ENCODE measurements at regions not wholly inside any gene's neighbourhood (a gene's known extent, or its start where the extent isn't known, plus 50 kb on each side); places are given as distances from the start of the nearest gene placed in this dataset.

DNA sequence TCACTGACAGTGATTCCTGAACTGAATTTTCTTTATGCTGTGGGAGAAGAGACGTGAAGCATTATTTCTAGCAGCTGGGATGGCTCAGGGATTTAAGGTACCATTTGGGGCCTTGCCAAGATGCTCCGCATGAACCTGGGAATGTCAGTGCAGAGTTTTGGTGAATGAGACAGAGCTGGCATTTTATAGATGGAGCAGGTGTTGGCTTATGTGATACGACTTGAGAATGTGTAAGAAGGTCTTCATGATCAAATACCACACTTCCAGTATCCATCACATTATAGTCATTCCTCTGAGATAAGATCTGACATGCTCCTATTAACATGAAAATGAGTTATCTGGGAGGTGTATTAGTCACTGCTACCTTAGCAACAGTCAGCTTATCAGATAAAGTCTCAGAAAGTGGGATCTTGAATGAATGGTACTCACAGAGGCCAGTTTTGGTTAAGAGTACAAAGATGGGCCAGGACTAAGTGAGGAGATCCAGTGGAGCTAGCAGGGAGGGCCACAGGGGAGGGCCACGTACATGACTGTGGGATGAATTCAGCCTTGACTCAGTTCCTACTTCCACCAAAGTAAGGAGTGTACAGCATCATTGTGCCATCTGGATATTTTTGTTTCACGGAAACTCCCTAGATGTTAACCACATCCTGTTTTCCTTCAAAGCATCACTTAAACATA is 116.7 kb downstream of the SPCS3 start:
- TF ChIP-seq, protein P1, sequence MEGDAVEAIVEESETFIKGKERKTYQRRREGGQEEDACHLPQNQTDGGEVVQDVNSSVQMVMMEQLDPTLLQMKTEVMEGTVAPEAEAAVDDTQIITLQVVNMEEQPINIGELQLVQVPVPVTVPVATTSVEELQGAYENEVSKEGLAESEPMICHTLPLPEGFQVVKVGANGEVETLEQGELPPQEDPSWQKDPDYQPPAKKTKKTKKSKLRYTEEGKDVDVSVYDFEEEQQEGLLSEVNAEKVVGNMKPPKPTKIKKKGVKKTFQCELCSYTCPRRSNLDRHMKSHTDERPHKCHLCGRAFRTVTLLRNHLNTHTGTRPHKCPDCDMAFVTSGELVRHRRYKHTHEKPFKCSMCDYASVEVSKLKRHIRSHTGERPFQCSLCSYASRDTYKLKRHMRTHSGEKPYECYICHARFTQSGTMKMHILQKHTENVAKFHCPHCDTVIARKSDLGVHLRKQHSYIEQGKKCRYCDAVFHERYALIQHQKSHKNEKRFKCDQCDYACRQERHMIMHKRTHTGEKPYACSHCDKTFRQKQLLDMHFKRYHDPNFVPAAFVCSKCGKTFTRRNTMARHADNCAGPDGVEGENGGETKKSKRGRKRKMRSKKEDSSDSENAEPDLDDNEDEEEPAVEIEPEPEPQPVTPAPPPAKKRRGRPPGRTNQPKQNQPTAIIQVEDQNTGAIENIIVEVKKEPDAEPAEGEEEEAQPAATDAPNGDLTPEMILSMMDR (IDR thresholded peaks at IDR 0.05 in 2 of 3, conservative IDR thresholded peaks at IDR 0.05 in 1 of 3; ENCODE audit: borderline replicate concordance in 1 of 3, insufficient read depth in 1 of 3, low read depth in 2 of 3, low read length in 2 of 3): no peak
- TF ChIP-seq SRF (IDR thresholded peaks at IDR 0.05; ENCODE audit: low read depth): no peak
- no peak for TF ChIP-seq EZH2 (IDR thresholded peaks at IDR 0.05)
- TF ChIP-seq EGR1 (IDR thresholded peaks at IDR 0.05; ENCODE audit: low read depth): no peak
- TF ChIP-seq RAD21 (IDR thresholded peaks at IDR 0.05; ENCODE audit: low read depth): no peak
- TF ChIP-seq POLR2A (IDR thresholded peaks at IDR 0.05; ENCODE audit: borderline replicate concordance, extremely low read depth, insufficient read depth, insufficient read length): no peak
- TF ChIP-seq, protein P2, sequence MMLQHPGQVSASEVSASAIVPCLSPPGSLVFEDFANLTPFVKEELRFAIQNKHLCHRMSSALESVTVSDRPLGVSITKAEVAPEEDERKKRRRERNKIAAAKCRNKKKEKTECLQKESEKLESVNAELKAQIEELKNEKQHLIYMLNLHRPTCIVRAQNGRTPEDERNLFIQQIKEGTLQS (IDR thresholded peaks at IDR 0.05): no peak
- TF ChIP-seq EZH2phosphoT487 (IDR thresholded peaks at IDR 0.05; ENCODE audit: borderline replicate concordance): no peak
- no peak for TF ChIP-seq REST (IDR thresholded peaks at IDR 0.05; ENCODE audit: low read depth)
- TF ChIP-seq, protein P3, sequence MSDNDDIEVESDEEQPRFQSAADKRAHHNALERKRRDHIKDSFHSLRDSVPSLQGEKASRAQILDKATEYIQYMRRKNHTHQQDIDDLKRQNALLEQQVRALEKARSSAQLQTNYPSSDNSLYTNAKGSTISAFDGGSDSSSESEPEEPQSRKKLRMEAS (IDR thresholded peaks at IDR 0.05): no peak
- no peak for TF ChIP-seq ZBTB33 (IDR thresholded peaks at IDR 0.05; ENCODE audit: extremely low read depth, insufficient replicate concordance, low read length)
- no peak for TF ChIP-seq CEBPB (IDR thresholded peaks at IDR 0.05; ENCODE audit: low read depth)
- no peak for TF ChIP-seq POLR2AphosphoS5 (IDR thresholded peaks at IDR 0.05; ENCODE audit: low read depth, low read length)
- TF ChIP-seq FOSL1 (IDR thresholded peaks at IDR 0.05; ENCODE audit: low read depth): no peak
